ENCODE measurements at regions not wholly inside any gene's neighbourhood (a gene's known extent, or its start where the extent isn't known, plus 50 kb on each side); places are given as distances from the start of the nearest gene placed in this dataset.

GRCh38 chr4:171759274-171759673 is 53.9 kb upstream of the GALNTL6 start:
- no peak for DNase-seq (ENCODE audit: low read depth)
- no peak for TF ChIP-seq CTCF (IDR thresholded peaks at IDR 0.05; ENCODE audit: low read depth, low read length, missing control alignments)

GRCh38 chr4:171751538-171751937 is 61.7 kb upstream of the GALNTL6 start:
- no peak overlapping the region for H3K4me3 ChIP-seq (ENCODE audit: low read depth, low read length)
- DNase-seq (ENCODE audit: low read depth): no peak
- TF ChIP-seq CTCF (IDR thresholded peaks at IDR 0.05; ENCODE audit: low read depth, low read length, missing control alignments): no peak

More at GRCh38 chr4:171759274-171759673, 53.9 kb upstream of the GALNTL6 start:
- no peak overlapping the region for H3K4me3 ChIP-seq (ENCODE audit: low read depth, low read length)

GRCh38 chr4:171746418-171746817 is 66.8 kb upstream of the GALNTL6 start:
- DNase-seq (ENCODE audit: low read depth): no peak
- TF ChIP-seq CTCF (IDR thresholded peaks at IDR 0.05; ENCODE audit: low read depth, low read length, missing control alignments): no peak
- no peak overlapping the region for H3K4me3 ChIP-seq (ENCODE audit: low read depth, low read length)

- TF ChIP-seq CTCF (IDR thresholded peaks at IDR 0.05; ENCODE audit: low read depth, low read length, missing control alignments): no peak
- H3K4me3 ChIP-seq (ENCODE audit: low read depth, low read length): no peak overlapping the region
- no peak for DNase-seq (ENCODE audit: low read depth)
These were observed 70.8 kb upstream of the GALNTL6 start for GRCh38 chr4:171742436-171742835.

GRCh38 chr4:171727185-171727584 is 86.0 kb upstream of the GALNTL6 start:
- no peak overlapping the region for H3K4me3 ChIP-seq (ENCODE audit: low read depth, low read length)
- no peak for DNase-seq (ENCODE audit: low read depth)
- no peak for TF ChIP-seq CTCF (IDR thresholded peaks at IDR 0.05; ENCODE audit: low read depth, low read length, missing control alignments)

GRCh38 chr4:171721937-171722336 is 91.3 kb upstream of the GALNTL6 start:
- TF ChIP-seq CTCF (IDR thresholded peaks at IDR 0.05; ENCODE audit: low read depth, low read length, missing control alignments): no peak
- DNase-seq (ENCODE audit: low read depth): no peak
- H3K4me3 ChIP-seq (ENCODE audit: low read depth, low read length): no peak overlapping the region

GRCh38 chr4:171719691-171720090 is 93.5 kb upstream of the GALNTL6 start:
- DNase-seq (ENCODE audit: low read depth): no peak
- H3K4me3 ChIP-seq (ENCODE audit: low read depth, low read length): no peak overlapping the region
- no peak for TF ChIP-seq CTCF (IDR thresholded peaks at IDR 0.05; ENCODE audit: low read depth, low read length, missing control alignments)
